Calu3 (cell line): ENCODE measurements at regions not wholly inside any gene's neighbourhood (a gene's known extent, or its start where the extent isn't known, plus 50 kb on each side); places are given as distances from the start of the nearest gene placed in this dataset.

Source experiments
- BruUV-seq: library from RNA; stranded (reverse); fragments of 400-500 nt; replicated peaks from 2 replicates; lab custom pipeline; 2021; lab: Mats Ljungman, UMichigan
- CTCF ChIA-PET: fragments of 300-600 bp; sonication (Branson Sonifier 250); formaldehyde crosslinking; loops from one replicate; lab custom pipeline; 2022; ENCODE audit warnings: antibody characterized with exemption; lab: Charles Lee
- DNase-seq: peaks from one replicate; pipeline ENCODE4 v3.0.0; 2022
- H3K27ac Mint-ChIP-seq: one replicate; pipeline ENCODE4 v1.8.0; 2022; ENCODE audit warnings: mixed read lengths; ENCODE audit not compliant: unreplicated experiment
- H3K27me3 Mint-ChIP-seq: one replicate; pipeline ENCODE4 v1.8.0; 2022; ENCODE audit warnings: mixed read lengths; ENCODE audit not compliant: unreplicated experiment
- H3K36me3 Mint-ChIP-seq: one replicate; pipeline ENCODE4 v1.8.0; 2022; ENCODE audit warnings: mild to moderate bottlenecking, moderate library complexity, mixed read lengths; ENCODE audit not compliant: insufficient read depth, unreplicated experiment
- H3K4me1 Mint-ChIP-seq: one replicate; pipeline ENCODE4 v1.8.0; 2022; ENCODE audit warnings: mild to moderate bottlenecking, low read depth, mixed read lengths; ENCODE audit not compliant: unreplicated experiment
- H3K4me3 Mint-ChIP-seq: one replicate; pipeline ENCODE4 v1.8.0; 2022; ENCODE audit warnings: mild to moderate bottlenecking, low read depth, moderate library complexity, mixed read lengths; ENCODE audit not compliant: unreplicated experiment
- H3K9me3 Mint-ChIP-seq: one replicate; pipeline ENCODE4 v1.8.0; 2022; ENCODE audit warnings: low read depth, mixed read lengths; ENCODE audit not compliant: unreplicated experiment
- CTCF ChIP-seq: fragments of 200-600 bp; IDR thresholded peaks from one replicate; pipeline ENCODE4 v1.8.0; 2022; ENCODE audit warnings: antibody characterized with exemption; ENCODE audit not compliant: unreplicated experiment
- intact Hi-C: fragments of 100-400 bp; cut with micrococcal nuclease; formaldehyde crosslinking; loops from one replicate; pipeline ENCODE4 v1.10.0; 2022; ENCODE audit not compliant: unreplicated experiment

- Mint-ChIP-seq H3K27ac (no peak overlapping the region), H3K4me3 (peak overlapping the region; percentile 66), H3K4me1 (peaks cover 17% of the 10 kb centered on the region), H3K27me3 (no peaks in the 10 kb centered on the region), H3K36me3 (peaks cover 17% of the 10 kb centered on the region), H3K9me3 (no peaks in the 10 kb centered on the region)
- TF ChIP-seq CTCF = peak; percentile 57
- intact Hi-C loops = loop anchor here (1.0 to 10.0 kb wide), 11 partner anchors 55 to 1474 kb away; no protein-coding TSS in a partner anchor
- no TSS peak for BruUV-seq
- DNase-seq = peak; percentile 89
- CTCF ChIA-PET = interaction anchor here (0.8 to 2.2 kb wide), 8 partner anchors 9 to 1355 kb away, joined by 3 to 10 read pairs (median 4); no protein-coding TSS in a partner anchor
These were observed 110.8 kb upstream of the ATP11B start for GRCh38 chr3:182682263-182683241.

DNA sequence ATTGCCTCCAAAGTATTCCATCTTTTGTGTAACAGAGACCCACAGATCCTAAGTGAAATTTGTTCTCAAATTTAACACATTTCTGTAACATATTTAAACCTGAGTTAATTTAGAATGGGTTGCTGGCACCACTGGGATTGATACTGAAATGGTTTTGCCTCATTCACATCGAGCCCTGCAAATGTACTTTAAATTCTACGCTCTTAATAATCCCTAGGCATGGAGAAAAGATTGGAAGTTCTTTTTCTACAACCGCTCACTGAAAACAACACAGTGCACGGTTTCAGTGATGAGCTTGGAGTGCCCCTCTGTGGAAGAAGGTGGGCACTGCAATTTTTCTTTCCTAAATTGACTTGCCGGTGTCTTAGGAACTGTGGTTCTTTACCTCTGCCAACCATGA lies 109.9 kb upstream of the ATP11B start:
- H3K9me3 Mint-ChIP-seq = no peaks in the 10 kb centered on the region
- peak overlapping the region; percentile 62 for H3K27ac Mint-ChIP-seq
- no peaks in the 10 kb centered on the region for H3K27me3 Mint-ChIP-seq
- CTCF ChIA-PET = interaction anchor here (0.9 to 2.2 kb wide), 11 partner anchors 25 to 1356 kb away, joined by 3 to 10 read pairs (median 4); no protein-coding TSS in a partner anchor
- no TSS peak for BruUV-seq
- TF ChIP-seq CTCF = peak; percentile 96
- peak; percentile 88 for DNase-seq
- H3K36me3 Mint-ChIP-seq = peaks cover 17% of the 10 kb centered on the region
- peaks cover 17% of the 10 kb centered on the region for H3K4me1 Mint-ChIP-seq
- H3K4me3 Mint-ChIP-seq = peak overlapping the region; percentile 66
- intact Hi-C loops = loop anchor here (1.0 to 10.0 kb wide), 11 partner anchors 56 to 1475 kb away; no protein-coding TSS in a partner anchor

- no peak for DNase-seq
- intact Hi-C loops = loop anchor here (1.0 to 10.0 kb wide), 11 partner anchors 57 to 1475 kb away; no protein-coding TSS in a partner anchor
- peaks cover 17% of the 10 kb centered on the region for H3K4me1 Mint-ChIP-seq
These were observed 109.4 kb upstream of the ATP11B start for GRCh38 chr3:182683858-182684257.

More at GRCh38 chr3:182683858-182684257, 109.4 kb upstream of the ATP11B start:
- CTCF ChIA-PET = interaction anchor here (0.7 to 2.2 kb wide), 11 partner anchors 25 to 1473 kb away, joined by 3 to 10 read pairs (median 4); no protein-coding TSS in a partner anchor
- Mint-ChIP-seq H3K4me3 (peak overlapping the region; percentile 66), H3K27ac (peak overlapping the region; percentile 62), H3K9me3 (no peaks in the 10 kb centered on the region), H3K36me3 (peaks cover 17% of the 10 kb centered on the region), H3K27me3 (no peaks in the 10 kb centered on the region)
- no TSS peak for BruUV-seq
- TF ChIP-seq CTCF = no peak
